Muscle layer of duodenum (tissue), 2 donors: ENCODE measurements at regions not wholly inside any gene's neighbourhood (a gene's known extent, or its start where the extent isn't known, plus 50 kb on each side); places are given as distances from the start of the nearest gene placed in this dataset.

Source experiments
- H3K27ac ChIP-seq: one replicate; pipeline ENCODE4 v1.7.0; 2013; ENCODE audit warnings: mild to moderate bottlenecking, low read length
- H3K27me3 ChIP-seq: one replicate; pipeline ENCODE4 v1.7.0; 2013; ENCODE audit warnings: low read depth, mild to moderate bottlenecking, control low read depth, low read length
- H3K36me3 ChIP-seq, 2 donors: one replicate each; pipeline ENCODE4 v1.7.0; 2013; ENCODE audit warnings: low read length in 2 of 2, control low read depth in 1 of 2, mild to moderate bottlenecking in 1 of 2; ENCODE audit not compliant: insufficient read depth in 2 of 2, control insufficient read depth in 1 of 2
- H3K4me1 ChIP-seq, 2 donors: one replicate each; pipeline ENCODE4 v1.7.0; 2013; ENCODE audit warnings: low read length in 2 of 2, mild to moderate bottlenecking in 2 of 2, control low read depth in 1 of 2, moderate library complexity in 1 of 2; ENCODE audit not compliant: insufficient read depth in 2 of 2, control insufficient read depth in 1 of 2
- H3K4me3 ChIP-seq, 2 donors: one replicate each; pipeline ENCODE4 v1.7.0; 2013; ENCODE audit warnings: low read length in 2 of 2, low read depth in 1 of 2, mild to moderate bottlenecking in 1 of 2
- H3K9me3 ChIP-seq, 2 donors: one replicate each; pipeline ENCODE4 v1.7.0; 2013; ENCODE audit warnings: low read length in 2 of 2, control low read depth in 1 of 2, mild to moderate bottlenecking in 1 of 2; ENCODE audit not compliant: control insufficient read depth in 1 of 2
- donor health status: healthy.

- Histone ChIP-seq H3K9me3 (no peaks in the 10 kb centered on the region), H3K27ac (no peak overlapping the region), H3K4me1 (peaks cover 0 to 3% of the 10 kb centered on the region in 2 donors), H3K36me3 (no peaks in the 10 kb centered on the region), H3K4me3 (no peak overlapping the region), H3K27me3 (no peaks in the 10 kb centered on the region)
Observed at GRCh38 chr4:125515016-125515415, 200.3 kb downstream of the FAT4 start.

GRCh38 chr4:125517831-125518230 is 203.1 kb downstream of the FAT4 start:
- H3K9me3 ChIP-seq = no peaks in the 10 kb centered on the region
- no peaks in the 10 kb centered on the region for H3K36me3 ChIP-seq
- H3K4me3 ChIP-seq = no peak overlapping the region
- no peaks in the 10 kb centered on the region for H3K27me3 ChIP-seq
- H3K27ac ChIP-seq = no peak overlapping the region
- peaks cover 0 to 3% of the 10 kb centered on the region in 2 donors for H3K4me1 ChIP-seq

GRCh38 chr4:125518281-125518680 is 203.5 kb downstream of the FAT4 start:
- H3K4me1 ChIP-seq = peaks cover 0 to 3% of the 10 kb centered on the region in 2 donors
- H3K36me3 ChIP-seq = no peaks in the 10 kb centered on the region
- H3K27ac ChIP-seq = no peak overlapping the region
- H3K9me3 ChIP-seq = no peaks in the 10 kb centered on the region
- H3K27me3 ChIP-seq = no peaks in the 10 kb centered on the region
- H3K4me3 ChIP-seq = no peak overlapping the region

- H3K4me1 ChIP-seq = peaks cover 0 to 3% of the 10 kb centered on the region in 2 donors
- no peaks in the 10 kb centered on the region for H3K36me3 ChIP-seq
- H3K4me3 ChIP-seq = no peak overlapping the region
- H3K27ac ChIP-seq = no peak overlapping the region
- H3K9me3 ChIP-seq = no peaks in the 10 kb centered on the region
- H3K27me3 ChIP-seq = no peaks in the 10 kb centered on the region
Observed at GRCh38 chr4:125519371-125520146, 204.8 kb downstream of the FAT4 start.

GRCh38 chr4:125520258-125520990 is 205.7 kb downstream of the FAT4 start:
- no peak overlapping the region for H3K27ac ChIP-seq
- H3K4me1 ChIP-seq = peaks cover 0 to 3% of the 10 kb centered on the region in 2 donors

GRCh38 chr4:125522588-125522987 is 207.8 kb downstream of the FAT4 start:
- no peaks in the 10 kb centered on the region for H3K36me3 ChIP-seq
- H3K4me1 ChIP-seq = peaks cover 0 to 1% of the 10 kb centered on the region in 2 donors
- no peak overlapping the region for H3K27ac ChIP-seq
- H3K27me3 ChIP-seq = no peaks in the 10 kb centered on the region
- no peaks in the 10 kb centered on the region for H3K9me3 ChIP-seq
- no peak overlapping the region for H3K4me3 ChIP-seq

More at GRCh38 chr4:125520258-125520990, 205.7 kb downstream of the FAT4 start:
- Histone ChIP-seq H3K27me3 (no peaks in the 10 kb centered on the region), H3K9me3 (no peaks in the 10 kb centered on the region), H3K4me3 (no peak overlapping the region), H3K36me3 (no peaks in the 10 kb centered on the region)

- Histone ChIP-seq H3K4me1 (no peaks in the 10 kb centered on the region), H3K27ac (no peak overlapping the region), H3K36me3 (no peaks in the 10 kb centered on the region), H3K27me3 (no peaks in the 10 kb centered on the region), H3K4me3 (no peak overlapping the region), H3K9me3 (no peaks in the 10 kb centered on the region)
Observed at GRCh38 chr4:125522992-125523391, 208.2 kb downstream of the FAT4 start.

GRCh38 chr4:125526420-125526819 is 211.7 kb downstream of the FAT4 start:
- Histone ChIP-seq H3K36me3 (no peaks in the 10 kb centered on the region), H3K4me3 (no peak overlapping the region), H3K4me1 (no peaks in the 10 kb centered on the region), H3K27me3 (no peaks in the 10 kb centered on the region), H3K27ac (no peak overlapping the region), H3K9me3 (no peaks in the 10 kb centered on the region)

- H3K9me3 ChIP-seq = no peaks in the 10 kb centered on the region
- H3K4me1 ChIP-seq = no peaks in the 10 kb centered on the region
- H3K27me3 ChIP-seq = no peaks in the 10 kb centered on the region
- H3K36me3 ChIP-seq = no peaks in the 10 kb centered on the region
- no peak overlapping the region for H3K27ac ChIP-seq
- no peak overlapping the region for H3K4me3 ChIP-seq
Observed at GRCh38 chr4:125527681-125528080, 212.9 kb downstream of the FAT4 start.

GRCh38 chr4:125529071-125529470 is 214.3 kb downstream of the FAT4 start:
- no peaks in the 10 kb centered on the region for H3K9me3 ChIP-seq
- H3K36me3 ChIP-seq = no peaks in the 10 kb centered on the region
- no peaks in the 10 kb centered on the region for H3K27me3 ChIP-seq
- no peak overlapping the region for H3K27ac ChIP-seq
- no peaks in the 10 kb centered on the region for H3K4me1 ChIP-seq
- H3K4me3 ChIP-seq = no peak overlapping the region

- H3K4me1 ChIP-seq = no peaks in the 10 kb centered on the region
- no peak overlapping the region for H3K27ac ChIP-seq
- no peaks in the 10 kb centered on the region for H3K27me3 ChIP-seq
- H3K4me3 ChIP-seq = no peak overlapping the region
- no peaks in the 10 kb centered on the region for H3K36me3 ChIP-seq
- H3K9me3 ChIP-seq = peaks cover 0 to 3% of the 10 kb centered on the region in 2 donors
Observed at GRCh38 chr4:125538670-125539069, 223.9 kb downstream of the FAT4 start.
